Stimulated activated memory B cell treated with anti-CD40 and anti-IgM and Interleukin-4, amounts not matched to agents 10 μg/mL and 1 μg/mL and 100 μg/mL, for 72 hours (primary cell): ENCODE measurements at regions not wholly inside any gene's neighbourhood (a gene's known extent, or its start where the extent isn't known, plus 50 kb on each side); places are given as distances from the start of the nearest gene placed in this dataset.

ENCODE experiments used
- ATAC-seq: fragments of 150-1000 bp; cut with Tn5 transposase; 2 replicates; pipeline ENCODE4 v1.10.0; 2021
- H3K27ac Mint-ChIP-seq: one replicate; pipeline ENCODE4 v1.8.0; 2022; ENCODE audit warnings: mild to moderate bottlenecking, mixed read lengths
- H3K27me3 Mint-ChIP-seq: one replicate; pipeline ENCODE4 v1.8.0; 2022; ENCODE audit warnings: mixed read lengths
- H3K36me3 Mint-ChIP-seq: one replicate; pipeline ENCODE4 v1.8.0; 2022; ENCODE audit warnings: mixed read lengths
- H3K4me1 Mint-ChIP-seq: one replicate; pipeline ENCODE4 v1.8.0; 2022; ENCODE audit warnings: mixed read lengths
- H3K4me3 Mint-ChIP-seq: one replicate; pipeline ENCODE4 v1.8.0; 2022; ENCODE audit warnings: mild to moderate bottlenecking, moderate library complexity, mixed read lengths
- H3K9me3 Mint-ChIP-seq: one replicate; pipeline ENCODE4 v1.8.0; 2022; ENCODE audit warnings: mixed read lengths

DNA sequence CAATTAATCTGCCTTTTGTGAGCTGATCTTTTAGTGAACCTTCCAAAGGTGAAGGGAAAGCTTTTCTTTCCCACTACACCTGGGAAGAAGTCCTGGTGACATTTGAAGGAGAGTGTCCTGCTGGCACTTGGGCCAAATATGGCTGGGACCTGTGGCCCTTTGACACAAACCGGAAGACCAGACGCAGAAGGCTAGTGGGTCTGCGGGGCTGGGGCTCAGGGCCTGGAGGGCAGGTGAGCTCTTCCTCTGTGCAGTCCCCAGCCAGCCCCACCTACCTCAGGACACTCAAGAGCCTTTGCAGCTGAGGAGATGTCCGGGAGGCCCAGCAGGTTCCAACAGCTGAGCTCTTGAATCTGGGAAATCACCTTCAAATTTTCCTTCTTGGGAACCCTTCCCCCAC lies 138.0 kb upstream of the THY1 start:
- H3K4me3 Mint-ChIP-seq = no peak overlapping the region
- no peak overlapping the region for H3K27ac Mint-ChIP-seq
- H3K36me3 Mint-ChIP-seq = peaks cover 14% of the 10 kb centered on the region
- no peak for ATAC-seq
- H3K4me1 Mint-ChIP-seq = no peaks in the 10 kb centered on the region
- H3K27me3 Mint-ChIP-seq = peaks cover 44% of the 10 kb centered on the region
- H3K9me3 Mint-ChIP-seq = peaks cover 28% of the 10 kb centered on the region

DNA sequence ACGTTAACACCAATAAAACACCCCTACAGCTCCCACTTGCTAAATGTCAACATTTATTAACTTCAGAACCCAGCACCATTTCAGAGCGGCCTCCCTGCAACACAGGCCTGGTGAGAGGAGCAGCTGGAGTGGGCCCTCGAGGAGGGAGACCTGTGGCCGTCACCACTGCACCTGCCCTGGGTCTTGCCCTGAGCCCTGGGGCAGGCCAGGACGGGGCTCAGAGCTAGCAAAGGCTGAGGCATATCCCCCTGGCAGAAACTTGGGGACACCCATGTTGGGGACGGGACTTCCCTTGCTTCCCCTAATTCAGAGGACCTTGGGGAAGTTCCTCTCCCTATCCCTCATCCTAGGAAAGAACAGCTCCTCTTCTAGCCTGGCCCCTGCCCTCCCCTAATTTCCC lies 137.3 kb upstream of the THY1 start:
- ATAC-seq = no peak
- H3K27me3 Mint-ChIP-seq = peaks cover 50% of the 10 kb centered on the region

DNA sequence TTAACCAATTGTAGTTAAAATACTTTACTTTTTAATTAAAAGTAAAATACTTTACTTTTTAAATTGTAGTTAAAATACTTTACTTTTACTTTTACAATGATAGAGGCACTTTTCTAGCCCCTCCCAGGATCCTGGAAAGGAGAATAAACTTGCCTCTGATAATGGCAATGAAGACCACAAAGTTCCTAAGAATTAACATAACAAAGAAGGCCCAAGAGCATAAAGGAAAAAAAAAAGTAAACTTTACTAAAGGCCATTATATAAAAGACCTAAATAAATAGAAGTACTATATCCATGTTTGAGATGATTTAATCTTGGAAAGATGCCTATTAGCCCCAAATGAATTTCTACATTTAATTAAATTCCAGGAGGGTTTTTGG lies 129.1 kb upstream of the THY1 start:
- peaks cover 13% of the 10 kb centered on the region for H3K36me3 Mint-ChIP-seq
- ATAC-seq = no peak
- no peaks in the 10 kb centered on the region for H3K4me1 Mint-ChIP-seq
- H3K9me3 Mint-ChIP-seq = peaks cover 10% of the 10 kb centered on the region
- H3K27ac Mint-ChIP-seq = no peak overlapping the region
- no peak overlapping the region for H3K4me3 Mint-ChIP-seq
- peaks cover 22% of the 10 kb centered on the region for H3K27me3 Mint-ChIP-seq

More for the DNA sequence above, 137.3 kb upstream of the THY1 start:
- no peak overlapping the region for H3K4me3 Mint-ChIP-seq
- peaks cover 18% of the 10 kb centered on the region for H3K36me3 Mint-ChIP-seq
- H3K27ac Mint-ChIP-seq = no peak overlapping the region
- H3K4me1 Mint-ChIP-seq = no peaks in the 10 kb centered on the region
- H3K9me3 Mint-ChIP-seq = peaks cover 28% of the 10 kb centered on the region

DNA sequence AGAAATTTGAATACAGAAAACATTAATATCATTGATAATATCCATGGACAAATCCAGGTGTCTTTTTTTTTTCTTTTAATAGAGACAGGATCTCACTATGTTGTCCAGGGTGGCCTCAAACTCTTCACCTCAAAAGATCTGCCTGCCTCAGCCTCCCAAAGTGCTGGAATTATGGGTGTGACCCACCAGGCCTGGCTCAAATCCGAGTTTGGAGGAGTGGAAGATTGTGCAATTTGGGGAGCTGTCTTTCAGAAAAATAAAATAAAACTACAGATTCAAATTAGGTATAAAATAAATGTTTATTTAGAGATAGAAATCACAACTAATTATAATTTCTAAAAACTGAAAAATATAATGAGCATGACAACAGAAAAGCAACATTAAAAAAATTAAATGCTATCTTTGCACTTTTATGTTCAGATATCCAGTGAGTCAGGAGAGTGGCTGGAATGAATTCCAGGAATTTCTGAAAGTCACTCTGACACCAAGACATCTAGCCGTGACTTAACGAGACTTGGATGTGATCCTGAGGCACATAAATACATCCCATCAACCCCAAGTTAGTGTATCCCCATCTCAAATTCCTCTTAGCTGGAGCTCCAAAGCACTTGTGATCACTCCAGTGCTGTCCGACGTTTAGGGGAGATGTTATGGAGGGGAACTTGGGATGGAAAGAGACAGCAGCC lies 128.6 kb upstream of the THY1 start:
- Mint-ChIP-seq H3K27me3 (peaks cover 18% of the 10 kb centered on the region), H3K4me3 (no peak overlapping the region), H3K36me3 (peaks cover 10% of the 10 kb centered on the region), H3K9me3 (peaks cover 8% of the 10 kb centered on the region), H3K27ac (no peak overlapping the region), H3K4me1 (no peaks in the 10 kb centered on the region)
- no peak for ATAC-seq

DNA sequence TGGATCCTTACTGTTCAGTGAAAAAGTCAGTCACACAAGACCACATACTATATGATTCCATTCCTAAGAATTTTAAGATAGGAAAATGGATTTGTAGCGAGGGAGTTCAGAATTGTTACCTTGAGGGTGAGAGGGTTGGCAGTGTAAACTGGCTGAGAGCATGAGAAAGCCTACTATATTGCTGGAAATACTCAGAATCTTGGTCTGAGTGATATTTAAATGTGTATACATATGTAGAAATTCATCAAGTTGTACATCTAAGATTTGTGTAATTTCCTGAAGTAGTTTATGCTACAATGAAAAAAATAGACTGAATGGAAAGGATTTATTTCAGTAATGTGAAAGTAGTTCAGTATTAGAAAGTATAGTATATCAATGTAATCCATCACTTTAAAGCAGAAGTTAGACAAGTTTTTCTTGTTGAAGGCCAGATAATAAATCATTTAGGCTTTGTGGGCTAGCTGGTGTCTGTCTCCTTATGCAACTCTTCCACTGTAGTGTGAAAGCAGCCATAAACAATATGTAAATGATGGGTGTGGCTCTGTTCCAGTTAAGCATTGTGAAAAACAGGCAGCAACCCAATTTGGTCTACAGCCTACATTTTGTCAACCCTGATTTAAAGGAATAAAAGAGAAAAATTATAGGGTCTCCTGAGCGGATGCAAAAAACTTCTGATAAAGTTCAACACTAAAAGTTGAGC lies 127.2 kb upstream of the THY1 start:
- Mint-ChIP-seq H3K27me3 (peaks cover 5% of the 10 kb centered on the region), H3K36me3 (no peaks in the 10 kb centered on the region), H3K27ac (no peak overlapping the region), H3K4me3 (no peak overlapping the region), H3K4me1 (no peaks in the 10 kb centered on the region), H3K9me3 (no peaks in the 10 kb centered on the region)
- no peak for ATAC-seq

DNA sequence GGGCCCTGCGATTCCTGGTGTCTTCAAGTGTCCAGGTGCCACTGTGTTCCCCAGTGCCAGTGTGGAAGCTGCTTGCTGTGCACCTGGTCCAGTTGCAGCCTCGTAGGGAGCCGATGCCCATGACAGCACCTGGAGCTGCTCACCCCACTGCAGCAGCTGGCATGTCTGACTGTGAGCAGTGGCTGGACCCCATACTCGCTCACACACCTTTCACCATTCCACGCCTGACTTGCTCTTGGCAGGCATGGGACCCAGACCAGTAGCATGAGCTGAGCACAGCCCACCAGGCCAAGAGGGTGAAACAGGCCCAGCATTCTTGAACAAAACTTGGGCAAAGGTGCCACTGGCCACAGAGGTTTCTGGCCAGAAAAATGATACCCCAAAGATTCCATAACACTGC lies 124.5 kb upstream of the THY1 start:
- no peaks in the 10 kb centered on the region for H3K36me3 Mint-ChIP-seq
- H3K27ac Mint-ChIP-seq = no peak overlapping the region

DNA sequence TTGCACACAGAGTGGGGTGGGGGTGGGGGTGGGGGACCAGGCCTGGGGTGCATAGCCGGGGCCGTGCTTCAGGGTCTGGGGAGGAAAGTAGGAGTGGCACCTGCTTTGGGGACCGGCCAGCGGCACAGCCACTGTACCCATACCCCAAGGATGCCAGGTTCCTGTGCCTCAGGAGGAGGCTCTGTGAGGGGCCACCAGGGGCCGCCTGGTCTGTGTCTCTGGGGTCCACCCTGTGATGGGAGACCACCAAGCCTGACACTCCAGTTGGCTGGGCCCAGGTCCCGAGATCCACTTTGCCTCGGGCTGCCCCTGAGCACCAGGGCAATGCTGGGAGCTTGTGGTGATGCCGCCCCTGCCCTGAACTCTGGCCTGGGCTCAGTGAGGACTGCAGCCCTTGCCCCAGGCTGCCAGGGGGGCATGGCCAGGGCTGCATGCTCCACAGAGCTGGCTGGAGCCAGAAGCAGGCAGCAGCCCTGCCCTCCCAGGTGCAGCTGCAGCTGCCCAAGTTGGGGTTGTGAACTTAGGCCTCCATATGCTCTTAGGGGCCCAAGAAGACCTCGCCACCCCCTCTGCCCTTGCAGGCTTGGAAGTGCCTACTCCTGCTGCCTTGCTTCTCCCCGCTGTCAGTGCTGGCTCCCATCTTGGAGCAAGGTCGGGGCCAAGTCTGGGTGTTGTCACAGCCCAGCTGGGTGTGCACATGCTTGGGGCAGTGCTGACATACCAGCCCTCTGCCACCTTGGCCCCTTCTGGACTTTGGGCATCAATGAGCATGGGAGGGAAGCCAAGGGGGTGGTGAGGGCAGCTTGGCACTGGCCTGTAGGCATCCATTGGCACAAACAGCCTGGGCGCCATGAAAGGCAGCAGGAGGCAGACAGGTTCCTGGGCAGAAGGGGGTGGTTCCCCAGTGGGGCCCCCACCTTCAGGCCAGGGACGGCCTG lies 123.3 kb upstream of the THY1 start:
- H3K9me3 Mint-ChIP-seq = no peaks in the 10 kb centered on the region
- no peaks in the 10 kb centered on the region for H3K4me1 Mint-ChIP-seq
- H3K4me3 Mint-ChIP-seq = no peak overlapping the region
- no peaks in the 10 kb centered on the region for H3K36me3 Mint-ChIP-seq
- peaks cover 9% of the 10 kb centered on the region for H3K27me3 Mint-ChIP-seq
- H3K27ac Mint-ChIP-seq = no peak overlapping the region
- peak; percentile 34 for ATAC-seq

More for the DNA sequence above, 124.5 kb upstream of the THY1 start:
- Mint-ChIP-seq H3K27me3 (no peaks in the 10 kb centered on the region), H3K4me3 (no peak overlapping the region), H3K4me1 (no peaks in the 10 kb centered on the region), H3K9me3 (no peaks in the 10 kb centered on the region)
- ATAC-seq = no peak

DNA sequence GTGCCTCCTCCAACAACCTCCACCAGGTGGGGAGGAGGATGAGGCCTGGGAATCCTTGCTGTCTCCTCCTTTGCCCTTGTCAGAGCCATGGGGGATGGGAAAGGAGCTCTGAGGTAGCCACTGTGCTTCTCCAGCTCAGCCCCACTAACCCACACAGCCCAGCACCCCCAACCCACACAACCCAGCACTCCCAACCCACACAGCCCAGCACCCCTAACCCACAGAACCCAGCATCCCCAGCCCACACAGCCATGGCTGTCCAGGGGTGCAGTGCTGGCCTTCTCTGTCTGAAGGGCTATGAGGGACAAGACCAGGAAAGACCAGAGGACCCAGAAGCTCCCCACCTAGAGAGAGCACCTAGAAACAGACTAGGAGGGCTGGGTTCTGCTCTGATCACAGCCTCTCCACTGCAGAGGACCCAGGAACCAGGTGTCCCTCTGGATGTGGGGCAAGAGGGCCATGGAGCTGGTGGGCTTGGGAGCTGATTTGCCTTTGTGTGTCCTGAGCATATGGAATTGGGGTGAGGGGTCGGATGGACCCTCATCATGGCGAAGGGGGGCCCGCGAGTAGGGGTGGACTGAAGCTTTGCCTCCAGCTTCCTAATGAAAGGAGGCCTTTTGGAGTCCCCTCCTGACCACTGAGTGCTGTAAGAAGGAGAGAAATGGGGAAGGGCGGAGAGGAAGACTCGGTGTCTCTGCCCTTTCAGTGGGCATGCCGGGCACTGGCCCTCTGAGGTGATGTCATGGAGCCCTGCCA lies 117.6 kb upstream of the THY1 start:
- Mint-ChIP-seq H3K4me3 (no peak overlapping the region), H3K4me1 (no peaks in the 10 kb centered on the region), H3K36me3 (no peaks in the 10 kb centered on the region), H3K27ac (no peak overlapping the region), H3K27me3 (peaks cover 38% of the 10 kb centered on the region), H3K9me3 (no peaks in the 10 kb centered on the region)
- ATAC-seq = no peak

DNA sequence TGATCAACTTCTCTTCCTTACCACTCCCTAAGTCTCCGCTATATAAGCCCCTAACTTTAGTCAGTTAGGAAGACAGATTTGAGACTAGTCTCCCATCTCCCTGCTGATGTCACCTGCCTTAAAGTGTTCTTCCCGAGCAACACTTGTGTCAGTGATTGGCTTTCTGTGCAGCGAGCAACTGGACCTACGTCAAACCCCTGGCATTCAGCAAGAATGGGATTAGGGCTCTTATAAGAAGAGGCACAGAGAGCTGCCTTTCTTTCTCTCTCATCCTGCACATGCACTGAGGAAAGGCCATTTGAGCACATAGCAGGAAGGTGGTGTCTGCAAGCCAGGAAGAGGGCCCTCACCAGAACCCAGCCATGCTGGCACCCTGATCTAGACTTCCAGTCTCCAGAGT lies 116.6 kb upstream of the THY1 start:
- no peaks in the 10 kb centered on the region for H3K36me3 Mint-ChIP-seq

DNA sequence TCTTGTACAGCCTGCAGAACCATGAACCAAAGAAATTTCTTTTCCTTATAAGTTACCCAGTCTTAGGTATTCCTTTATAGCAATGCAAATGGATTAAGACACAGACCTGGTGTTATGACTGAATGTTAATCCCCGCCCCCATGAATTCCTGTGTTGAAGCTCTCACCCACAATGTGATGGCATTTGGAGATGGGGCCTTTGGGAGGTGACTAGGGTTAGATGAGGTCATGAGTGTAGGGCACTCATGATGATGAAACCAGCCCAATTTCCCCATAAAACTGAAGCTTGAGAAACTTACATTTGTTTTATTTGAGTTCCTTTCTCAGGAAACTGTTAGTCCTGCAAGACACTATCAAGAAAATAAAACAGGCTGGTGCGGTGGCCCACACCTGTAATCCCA lies 115.8 kb upstream of the THY1 start:
- no peak overlapping the region for H3K4me3 Mint-ChIP-seq
- no peaks in the 10 kb centered on the region for H3K9me3 Mint-ChIP-seq
- no peaks in the 10 kb centered on the region for H3K36me3 Mint-ChIP-seq
- no peak overlapping the region for H3K27ac Mint-ChIP-seq
- peaks cover 9% of the 10 kb centered on the region for H3K4me1 Mint-ChIP-seq
- no peak for ATAC-seq
- H3K27me3 Mint-ChIP-seq = peaks cover 50% of the 10 kb centered on the region

More for the DNA sequence above, 116.6 kb upstream of the THY1 start:
- Mint-ChIP-seq H3K4me3 (no peak overlapping the region), H3K27me3 (peaks cover 44% of the 10 kb centered on the region), H3K9me3 (no peaks in the 10 kb centered on the region), H3K27ac (no peak overlapping the region), H3K4me1 (peaks cover under 1% of the 10 kb centered on the region)
- ATAC-seq = no peak

DNA sequence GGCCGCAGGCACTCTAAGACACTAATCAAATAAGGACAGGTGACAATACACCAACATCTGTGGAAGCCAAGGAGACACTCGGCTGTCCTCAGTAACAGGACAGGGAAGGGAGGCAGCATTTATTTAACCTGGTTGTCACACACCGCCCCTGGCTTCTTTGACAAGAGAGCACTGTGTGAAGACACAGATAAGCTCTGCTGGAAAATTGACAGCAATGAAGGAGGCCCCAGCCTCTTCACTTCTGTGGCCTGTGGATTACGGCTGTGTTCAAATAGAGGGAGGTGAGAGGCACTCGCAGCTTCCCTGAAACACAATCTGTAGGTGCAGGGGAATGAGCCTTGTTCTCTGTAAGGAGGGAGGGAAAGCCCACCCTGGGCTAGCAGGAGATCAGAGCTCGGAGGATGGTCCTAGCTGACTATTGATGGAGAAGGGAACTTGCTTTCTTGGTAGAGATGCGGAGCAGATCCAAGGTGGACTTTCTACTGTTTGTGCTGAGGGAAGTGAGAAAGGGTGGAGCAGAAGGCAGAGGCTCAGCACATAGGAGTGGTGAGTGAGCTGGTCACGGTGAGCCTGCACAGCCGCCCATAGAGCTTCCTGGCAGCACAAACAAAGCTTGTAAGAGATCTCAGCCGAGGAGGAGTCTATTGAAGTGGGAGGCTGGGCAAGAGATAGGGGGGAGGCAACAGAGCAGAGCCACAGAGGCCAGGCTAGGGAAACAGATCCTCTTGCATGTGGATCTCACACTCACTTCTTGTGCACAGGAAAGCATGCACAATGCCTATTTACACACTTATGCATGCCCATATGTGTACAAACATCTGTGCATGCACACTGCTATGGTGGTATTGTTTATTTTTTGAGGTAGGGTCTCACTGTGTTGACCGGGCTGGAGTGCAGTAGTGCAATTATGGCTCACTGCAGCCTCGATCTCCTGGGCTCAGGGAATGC lies 114.6 kb upstream of the THY1 start:
- Mint-ChIP-seq H3K4me3 (no peak overlapping the region), H3K27ac (no peak overlapping the region), H3K9me3 (no peaks in the 10 kb centered on the region), H3K4me1 (peaks cover 12% of the 10 kb centered on the region), H3K27me3 (peaks cover 56% of the 10 kb centered on the region), H3K36me3 (no peaks in the 10 kb centered on the region)
- no peak for ATAC-seq

DNA sequence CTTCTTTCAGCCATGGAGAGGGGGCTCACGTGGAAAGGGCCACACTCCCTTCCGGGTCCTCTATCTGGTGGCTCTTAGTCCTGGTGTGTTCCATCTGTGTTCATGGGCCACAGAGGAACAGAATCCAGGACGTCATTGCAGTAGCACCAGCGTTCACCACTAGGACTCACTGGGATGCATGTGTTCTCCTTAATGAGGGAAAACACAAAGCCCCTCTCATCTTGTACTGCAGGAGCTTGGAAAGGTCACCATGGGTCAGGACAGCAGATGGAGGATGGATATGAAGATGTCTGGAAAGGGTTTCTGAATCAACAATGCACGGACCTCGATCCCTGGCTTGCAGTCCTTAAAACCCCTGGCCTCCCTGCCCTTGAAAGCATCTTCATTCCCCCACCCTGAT lies 113.8 kb upstream of the THY1 start:
- Mint-ChIP-seq H3K36me3 (no peaks in the 10 kb centered on the region), H3K4me3 (no peak overlapping the region), H3K9me3 (no peaks in the 10 kb centered on the region), H3K27ac (no peak overlapping the region), H3K4me1 (peaks cover 18% of the 10 kb centered on the region), H3K27me3 (peaks cover 53% of the 10 kb centered on the region)
- ATAC-seq = no peak

DNA sequence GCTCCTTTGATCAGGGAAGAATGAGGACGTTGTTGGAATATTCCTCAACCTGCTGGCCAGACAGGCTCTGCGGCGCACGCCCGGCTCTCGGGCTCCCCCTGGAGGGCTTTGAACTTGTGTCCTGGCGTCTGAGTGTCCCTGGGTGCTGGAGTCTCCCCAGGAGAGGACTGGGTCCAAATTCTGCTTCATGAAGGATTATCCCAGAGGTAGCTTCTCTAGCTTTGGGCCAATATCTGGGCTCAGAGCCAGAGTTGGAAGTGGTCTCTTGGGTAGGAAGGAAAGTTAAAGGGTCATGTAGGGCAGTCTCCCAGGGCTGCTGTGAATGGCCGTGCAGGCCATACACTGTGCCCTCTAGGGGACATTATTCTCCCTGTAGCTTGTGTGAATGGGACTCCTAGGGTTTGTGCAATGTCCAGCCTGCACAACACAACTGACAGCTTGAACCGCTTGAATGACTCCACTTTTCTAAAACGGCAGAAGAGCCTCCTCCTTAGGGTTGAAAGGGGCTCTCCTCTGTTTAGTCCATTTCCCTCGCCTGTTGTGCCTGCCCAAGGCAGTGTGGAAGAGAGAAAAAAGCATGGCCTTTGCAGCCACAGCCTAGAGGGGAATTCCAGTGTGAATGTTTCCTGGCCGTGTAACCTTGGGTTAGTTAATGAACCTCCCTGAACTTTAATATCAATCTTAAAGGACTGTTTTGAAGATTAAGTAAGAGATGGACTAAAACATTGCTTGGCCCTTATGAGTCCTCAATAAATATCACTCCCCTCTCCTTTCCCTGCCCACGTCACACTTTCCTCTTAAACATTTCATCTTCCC lies 111.2 kb upstream of the THY1 start:
- Mint-ChIP-seq H3K27me3 (peaks cover 36% of the 10 kb centered on the region), H3K27ac (peak overlapping the region; percentile 68), H3K36me3 (no peaks in the 10 kb centered on the region), H3K4me3 (peak overlapping the region; percentile 15), H3K9me3 (no peaks in the 10 kb centered on the region), H3K4me1 (peaks cover 18% of the 10 kb centered on the region)
- ATAC-seq = peak; percentile 77
